Embryonic facial prominence (tissue), 1 donor: ENCODE measurements at regions not wholly inside any gene's neighbourhood (a gene's known extent, or its start where the extent isn't known, plus 50 kb on each side); places are given as distances from the start of the nearest gene placed in this dataset.

ENCODE experiments used
- DNase-seq: peaks from one replicate; pipeline ENCODE4 v3.0.0-alpha.2; 2016; ENCODE audit errors: extremely low spot score

DNA sequence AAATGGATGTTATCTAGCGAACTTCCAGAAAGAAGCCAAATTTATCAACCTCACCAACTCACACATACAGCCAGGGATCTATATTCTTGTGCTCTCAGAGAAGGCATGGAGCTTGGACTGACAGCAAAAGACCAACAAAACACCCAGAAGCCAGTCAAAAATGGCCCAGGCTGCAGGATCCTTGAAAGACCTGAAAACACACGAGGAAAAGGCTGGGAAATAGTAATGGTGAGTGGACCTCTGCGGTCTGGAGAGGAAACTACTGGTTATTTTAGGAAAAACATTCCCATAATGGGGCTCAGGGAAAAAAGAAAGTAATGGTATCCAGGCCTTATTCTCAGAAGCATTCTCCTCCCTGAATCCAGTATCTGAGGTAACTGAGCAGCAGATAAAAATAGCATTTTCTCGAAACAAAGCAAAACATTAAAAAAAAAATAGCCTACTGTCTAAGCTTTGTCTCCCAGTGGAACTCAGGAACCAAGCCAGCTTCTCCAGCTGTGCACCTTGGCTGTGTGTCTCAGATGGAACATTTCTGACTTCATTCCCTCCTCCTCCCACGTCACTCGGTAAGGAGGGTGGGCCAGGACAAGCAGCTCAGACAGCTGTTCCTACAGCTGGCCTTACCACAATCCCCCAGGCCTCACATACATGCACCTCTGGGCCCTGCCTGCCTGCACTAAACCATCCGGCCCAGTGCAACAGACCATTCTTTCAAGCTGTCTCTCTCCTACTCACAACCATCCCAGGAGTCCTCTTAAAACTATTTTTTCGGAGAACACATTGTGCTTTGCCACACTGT is 249.9 kb downstream of the DAD1 start:
- DNase-seq, result peak; percentile 22

DNA sequence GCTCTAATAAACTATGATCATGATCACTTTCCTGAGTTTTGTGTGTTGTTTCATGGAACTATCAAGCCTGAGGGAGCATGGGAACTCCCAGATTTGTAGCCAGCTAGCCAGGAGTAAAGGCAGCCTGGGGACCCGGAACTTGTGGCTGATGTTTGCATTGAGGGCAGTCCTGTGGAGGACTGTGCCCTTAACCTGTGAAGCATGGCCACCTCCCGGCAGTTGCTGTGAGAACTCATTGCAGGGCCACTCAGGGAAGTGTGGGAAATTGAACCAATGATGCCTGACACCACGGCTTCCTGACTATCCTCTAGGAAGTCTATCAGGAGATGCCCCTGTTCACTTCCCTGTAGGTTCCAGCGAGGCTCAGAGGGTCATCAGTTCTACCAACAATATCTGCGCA is 250.6 kb downstream of the DAD1 start:
- no peak for DNase-seq

DNA sequence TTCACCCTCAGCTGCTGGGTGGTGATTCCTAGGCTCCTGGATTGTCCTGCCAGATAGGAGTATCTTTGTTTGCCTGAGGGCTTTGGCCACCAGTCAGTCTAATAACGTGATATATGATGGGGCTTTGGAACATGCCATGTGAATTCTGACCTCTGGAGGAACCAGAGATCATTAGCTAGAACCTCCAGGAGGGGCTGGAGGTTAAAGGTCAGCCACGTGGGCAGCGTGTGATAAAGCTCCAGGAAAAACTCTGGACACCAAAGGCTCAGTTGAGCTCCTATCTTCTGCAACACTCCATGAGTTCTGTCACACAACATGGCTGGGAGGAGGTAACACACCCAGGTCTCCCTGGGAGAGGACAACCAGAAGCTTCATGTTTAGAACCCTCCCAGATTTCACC is 251.1 kb downstream of the DAD1 start:
- no peak for DNase-seq

DNA sequence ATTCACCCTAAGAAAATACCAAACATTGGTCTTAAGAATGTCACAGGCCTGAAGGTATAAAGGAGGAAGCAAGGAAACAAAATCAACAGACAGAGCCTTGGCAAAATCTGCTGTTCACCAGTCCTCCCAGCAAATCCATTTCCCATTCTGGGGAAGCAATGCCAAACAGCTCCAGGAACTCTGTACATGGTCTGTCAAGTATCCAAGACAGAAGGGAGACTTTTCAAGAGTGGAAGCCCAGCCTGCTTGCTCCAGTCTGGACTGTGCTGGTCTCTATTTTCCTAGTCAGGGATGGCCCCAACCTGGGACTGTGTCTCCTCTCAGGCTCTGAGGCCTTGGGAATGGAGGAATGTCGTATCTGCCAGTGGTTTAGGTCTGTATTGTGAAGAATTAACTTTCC is 251.5 kb downstream of the DAD1 start:
- DNase-seq, result no peak

DNA sequence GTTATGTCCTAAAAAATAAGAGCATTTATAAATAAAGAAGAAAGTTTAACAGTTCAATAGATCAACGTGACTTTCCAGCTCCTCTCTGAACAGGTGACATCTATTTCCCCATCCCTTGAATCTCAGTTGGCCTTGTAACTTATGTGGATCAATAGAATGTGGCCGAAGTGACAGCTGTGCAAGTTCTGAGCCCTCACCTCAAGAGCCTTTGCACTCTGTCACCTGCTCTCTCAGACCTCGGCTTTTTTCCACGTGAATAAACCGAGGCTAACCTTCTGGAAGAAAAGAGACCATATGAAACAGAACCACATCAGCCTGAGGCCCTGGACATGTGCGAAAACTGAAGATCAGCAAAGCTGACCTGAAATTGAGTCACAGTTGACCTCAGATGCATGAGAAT is 253.0 kb downstream of the DAD1 start:
- DNase-seq, result no peak

DNA sequence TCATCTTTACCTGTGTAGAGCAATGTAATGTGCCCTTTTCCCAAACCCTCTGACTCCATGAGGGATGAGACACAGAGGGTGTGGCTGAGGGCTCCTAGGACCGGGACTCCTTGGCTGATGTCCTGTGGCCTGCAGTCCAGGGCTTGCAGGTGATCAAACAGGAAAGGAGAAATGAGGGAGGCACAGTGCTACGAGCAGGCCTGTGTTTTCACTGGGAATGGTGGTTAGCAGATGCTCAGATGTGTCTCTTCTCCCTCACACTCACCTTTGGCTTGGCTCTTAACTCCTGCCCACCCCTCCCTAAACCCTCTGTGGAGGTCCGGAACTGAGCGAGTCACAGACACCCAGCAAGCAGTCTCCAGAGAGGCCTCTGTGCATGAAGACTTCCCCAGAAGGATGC is 254.4 kb downstream of the DAD1 start:
- DNase-seq, result no peak

DNA sequence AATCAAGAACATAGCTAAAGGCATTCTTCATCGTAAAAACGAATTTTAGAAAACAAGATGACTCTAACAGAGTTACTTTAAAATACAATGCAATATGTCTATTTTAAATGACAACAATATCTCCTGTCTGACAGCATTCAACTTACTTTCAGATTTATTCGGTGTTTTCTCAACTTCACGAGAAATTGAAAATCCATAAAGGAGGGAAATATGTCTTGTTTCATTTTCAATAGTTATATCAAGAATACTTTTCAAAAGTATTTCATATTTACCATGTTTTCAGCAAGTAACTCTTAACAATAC is 254.8 kb downstream of the DAD1 start:
- no peak for DNase-seq

DNA sequence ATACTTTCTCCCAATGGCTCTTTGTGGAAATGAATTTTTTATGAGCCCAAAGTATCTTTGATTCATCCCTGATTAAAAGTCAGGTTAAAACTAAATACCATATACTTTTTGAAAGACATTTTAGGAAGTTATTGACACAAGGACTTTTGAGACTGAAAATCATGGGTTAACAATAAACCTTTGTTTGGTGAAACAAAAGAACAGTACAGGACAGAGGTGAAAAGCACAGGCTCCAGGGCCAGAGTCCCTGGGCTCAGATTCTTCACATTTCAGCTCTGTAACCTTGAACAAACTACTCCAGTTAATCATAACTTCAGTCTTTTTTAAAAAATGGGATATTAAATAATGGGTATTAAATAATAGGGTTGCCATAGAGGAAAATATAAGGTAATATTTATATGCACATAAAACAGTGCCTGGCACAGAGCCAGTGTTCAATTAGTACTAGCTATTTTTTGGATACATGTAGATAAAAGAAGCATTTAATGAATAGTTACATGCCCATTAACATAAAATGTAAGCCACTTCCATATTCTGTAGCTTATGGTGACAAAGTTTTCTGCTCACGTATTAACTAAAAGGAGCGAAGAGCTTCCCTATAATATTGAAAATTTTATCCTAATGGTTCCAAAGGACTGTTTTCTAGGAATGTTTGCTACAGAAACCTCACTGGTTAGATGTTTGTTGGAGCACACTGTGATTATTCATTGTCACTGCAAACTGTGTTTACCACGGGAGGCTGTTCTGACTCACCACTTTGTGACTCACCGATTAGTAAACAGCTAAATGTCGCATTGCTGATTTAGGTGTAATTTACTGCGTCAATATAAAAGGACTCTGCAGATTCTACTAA is 255.4 kb downstream of the DAD1 start:
- no peak for DNase-seq

DNA sequence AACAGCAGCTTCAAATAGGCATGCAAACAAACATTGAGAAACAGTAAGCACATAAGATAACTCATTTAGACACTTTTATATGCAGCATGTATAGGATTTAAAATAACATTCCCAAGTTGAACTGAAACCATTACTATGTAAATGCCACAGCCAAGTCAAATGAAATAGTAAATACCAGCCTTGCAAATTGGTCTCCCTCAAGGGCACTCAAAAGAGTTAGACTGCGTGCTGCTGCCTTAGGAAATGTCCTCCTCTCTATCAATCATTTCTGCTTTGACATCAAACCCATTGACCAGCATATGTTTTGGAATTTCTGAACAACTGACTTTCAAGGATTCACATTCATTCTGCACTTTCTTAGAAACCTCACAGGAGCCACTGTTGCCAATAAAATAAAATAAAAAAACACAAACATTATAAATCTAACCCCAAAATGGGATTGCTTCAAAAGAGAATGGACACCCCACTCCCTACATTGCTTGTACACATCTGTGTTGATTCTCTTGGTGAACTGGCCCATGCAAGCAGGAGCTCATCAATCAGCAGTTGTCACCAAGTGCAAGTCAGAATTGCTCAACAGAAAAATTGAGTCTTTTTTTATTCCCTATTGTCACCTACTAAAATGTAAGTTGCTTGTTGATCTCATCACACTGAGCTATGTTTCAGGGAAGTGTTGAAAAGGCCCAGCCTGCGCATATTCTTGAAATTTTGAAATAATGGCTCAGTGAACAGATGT is 256.2 kb downstream of the DAD1 start:
- DNase-seq, result no peak

DNA sequence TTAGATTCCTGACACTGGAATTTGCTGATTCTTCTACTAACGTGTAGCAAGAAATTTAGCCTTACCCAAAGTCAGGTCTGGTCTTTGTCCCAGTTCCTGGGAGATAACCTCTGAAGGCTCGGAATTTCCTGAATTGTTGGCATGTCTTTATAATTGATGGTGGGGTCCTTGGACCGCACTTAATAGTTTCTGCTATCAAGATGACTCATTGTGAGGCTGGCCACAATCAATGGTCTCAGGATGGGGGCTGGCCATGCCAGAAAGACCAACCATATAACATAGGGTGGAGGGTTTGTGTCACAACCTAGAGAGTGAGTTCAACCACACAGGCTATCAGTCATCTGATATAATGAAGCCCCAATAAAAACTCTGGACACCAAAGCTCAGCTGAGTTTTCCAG is 259.7 kb downstream of the DAD1 start:
- DNase-seq, result no peak

DNA sequence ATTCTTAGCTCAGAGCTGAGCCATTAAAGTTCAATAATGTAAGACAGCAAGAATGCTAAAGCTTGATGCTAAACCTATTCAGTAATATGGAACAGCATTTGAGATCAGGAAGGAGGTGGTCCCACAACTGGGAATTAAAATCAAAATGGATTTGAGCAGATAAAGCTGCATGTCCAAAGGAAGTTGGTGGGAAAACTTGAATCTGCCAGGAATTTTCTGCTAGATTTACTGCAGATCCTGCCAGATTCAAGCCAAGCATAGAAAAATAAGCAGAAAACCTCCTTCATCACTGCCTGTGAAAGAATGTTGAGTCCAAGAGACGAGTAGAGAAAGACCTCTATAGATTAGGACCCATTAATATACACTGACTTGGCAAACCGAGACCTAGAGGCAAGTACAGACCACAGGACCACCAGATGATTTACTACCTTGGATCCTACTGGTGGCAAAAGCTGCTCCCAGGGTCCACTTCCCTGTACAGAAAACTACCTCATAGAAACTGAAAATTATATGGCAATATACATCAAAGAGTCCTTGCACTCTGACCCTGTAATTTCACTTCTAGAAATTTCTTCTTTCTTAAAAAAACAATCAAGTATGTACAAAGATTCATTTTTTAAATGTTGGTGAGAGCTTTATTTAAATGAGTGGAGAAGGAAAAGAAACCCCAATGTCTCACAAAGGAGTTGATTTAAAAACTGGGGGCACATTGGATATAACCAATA is 263.2 kb downstream of the DAD1 start:
- DNase-seq, result no peak

DNA sequence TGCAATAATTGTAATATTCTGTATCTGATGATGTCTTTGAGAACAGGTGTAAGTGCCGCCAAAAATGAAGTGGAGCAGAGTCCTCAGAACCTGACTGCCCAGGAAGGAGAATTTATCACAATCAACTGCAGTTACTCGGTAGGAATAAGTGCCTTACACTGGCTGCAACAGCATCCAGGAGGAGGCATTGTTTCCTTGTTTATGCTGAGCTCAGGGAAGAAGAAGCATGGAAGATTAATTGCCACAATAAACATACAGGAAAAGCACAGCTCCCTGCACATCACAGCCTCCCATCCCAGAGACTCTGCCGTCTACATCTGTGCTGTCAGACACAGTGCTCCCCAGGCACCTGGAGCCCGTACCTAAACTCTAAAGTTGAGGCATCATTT is 268.7 kb downstream of the DAD1 start:
- no peak for DNase-seq

DNA sequence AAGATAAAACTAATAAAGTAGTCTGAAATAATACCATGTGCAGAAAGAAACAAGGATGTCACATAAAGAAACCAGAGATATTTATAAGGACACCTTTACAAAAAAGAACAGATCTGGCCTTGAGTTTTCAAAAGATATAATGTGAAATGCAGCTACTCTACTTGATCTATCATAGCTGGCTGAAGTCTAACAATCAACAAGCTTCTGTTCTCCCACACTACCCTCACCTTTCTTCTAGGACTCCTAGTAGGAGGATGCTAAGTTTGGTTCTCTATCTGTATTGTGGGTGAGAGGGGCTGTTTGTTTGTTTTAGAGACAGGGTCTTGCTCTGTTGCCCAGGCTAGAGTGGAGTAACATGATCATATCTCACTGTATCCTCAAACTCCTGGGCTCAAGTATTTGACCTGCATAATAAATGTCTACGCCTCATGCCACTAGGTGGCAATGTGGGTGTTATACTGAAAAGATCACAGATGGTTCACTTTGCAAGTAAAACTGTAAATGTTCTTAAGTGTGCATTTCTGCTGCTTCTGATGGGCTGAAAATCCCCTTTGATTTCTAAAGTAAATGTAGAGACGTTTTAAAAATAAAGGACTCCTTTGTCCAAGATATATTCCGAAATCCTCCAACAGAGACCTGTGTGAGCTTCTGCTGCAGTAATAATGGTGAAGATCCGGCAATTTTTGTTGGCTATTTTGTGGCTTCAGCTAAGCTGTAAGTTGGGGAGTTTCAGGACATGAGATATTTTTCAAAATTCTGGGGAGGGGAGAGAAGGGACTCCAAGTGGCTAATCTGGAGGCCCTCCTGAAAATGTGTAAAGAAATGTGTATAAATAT is 269.3 kb downstream of the DAD1 start:
- no peak for DNase-seq

DNA sequence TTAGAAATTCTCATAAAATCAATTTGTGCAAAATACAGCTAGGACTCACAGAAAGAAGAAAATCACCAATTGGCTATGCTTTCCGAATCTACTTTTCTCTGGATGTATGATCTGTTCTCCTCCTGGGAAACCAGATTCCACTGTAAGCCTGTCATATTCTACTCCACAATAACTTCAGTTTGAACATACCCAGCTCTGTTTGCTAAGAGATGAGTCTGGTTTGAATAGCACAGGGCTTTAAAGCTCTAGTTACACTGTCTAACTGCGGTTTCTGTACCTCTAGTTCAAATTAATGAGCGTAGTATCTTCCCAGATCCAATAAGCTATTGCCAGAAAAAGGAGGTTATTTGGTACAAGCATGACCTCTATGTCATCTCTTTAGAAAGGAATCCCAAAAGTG is 270.1 kb downstream of the DAD1 start:
- DNase-seq, result no peak

DNA sequence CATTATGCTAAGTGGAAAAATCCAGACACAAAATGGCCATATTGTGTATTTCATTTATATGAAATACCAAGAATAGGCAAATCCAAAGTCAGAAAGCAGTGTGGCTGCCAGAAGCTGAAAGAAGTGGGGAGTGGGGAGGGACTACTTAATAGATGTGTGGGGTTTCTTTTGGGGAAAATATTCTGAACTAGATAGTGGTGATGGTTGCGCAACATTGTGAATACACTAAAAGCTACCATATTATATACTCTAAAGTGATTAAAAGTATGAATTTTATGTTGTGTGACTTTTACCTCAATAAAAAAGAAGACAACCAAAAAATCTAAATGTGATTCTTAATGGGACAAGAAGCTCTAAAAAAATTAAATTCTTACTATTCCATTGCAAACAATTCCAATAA is 272.6 kb downstream of the DAD1 start:
- no peak for DNase-seq

DNA sequence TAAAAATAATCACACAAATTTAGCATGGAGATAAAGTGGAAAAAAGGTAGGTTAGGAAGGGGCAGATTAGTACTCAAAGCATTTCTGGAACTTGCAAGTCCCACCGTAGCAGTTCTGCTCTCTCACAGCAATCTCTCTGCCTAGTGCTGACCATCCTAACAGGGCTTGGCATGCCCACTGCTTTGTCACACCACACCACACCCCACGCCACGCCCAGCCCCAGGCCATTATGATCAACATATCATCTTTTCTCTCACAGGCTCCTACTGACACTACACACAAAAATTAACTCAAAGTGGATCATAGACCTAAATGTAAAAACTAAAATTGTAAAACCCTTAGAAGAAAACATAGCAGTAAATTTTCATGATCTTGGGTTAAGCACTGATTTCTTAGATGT is 273.7 kb downstream of the DAD1 start:
- DNase-seq, result no peak

DNA sequence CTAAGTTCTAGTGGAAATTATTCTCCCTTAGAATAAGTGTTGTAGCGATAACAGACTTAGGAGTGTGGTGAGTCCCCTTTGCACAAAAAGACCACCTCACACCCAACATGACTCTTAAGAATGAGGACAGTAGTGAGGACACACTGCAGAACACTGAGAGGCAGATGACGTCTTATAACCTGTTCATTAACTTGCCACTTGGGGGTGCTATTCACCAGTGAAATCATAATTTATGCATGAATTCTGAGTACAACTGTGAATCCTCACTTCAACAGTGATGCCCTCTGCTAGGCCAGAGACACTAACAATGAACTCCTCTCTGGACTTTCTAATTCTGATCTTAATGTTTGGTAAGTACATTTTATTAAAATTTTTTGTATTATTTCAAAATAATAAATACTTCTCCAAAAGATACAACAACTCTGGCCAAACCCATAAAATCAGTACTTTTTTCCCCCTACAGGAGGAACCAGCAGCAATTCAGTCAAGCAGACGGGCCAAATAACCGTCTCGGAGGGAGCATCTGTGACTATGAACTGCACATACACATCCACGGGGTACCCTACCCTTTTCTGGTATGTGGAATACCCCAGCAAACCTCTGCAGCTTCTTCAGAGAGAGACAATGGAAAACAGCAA is 274.7 kb downstream of the DAD1 start:
- no peak for DNase-seq

DNA sequence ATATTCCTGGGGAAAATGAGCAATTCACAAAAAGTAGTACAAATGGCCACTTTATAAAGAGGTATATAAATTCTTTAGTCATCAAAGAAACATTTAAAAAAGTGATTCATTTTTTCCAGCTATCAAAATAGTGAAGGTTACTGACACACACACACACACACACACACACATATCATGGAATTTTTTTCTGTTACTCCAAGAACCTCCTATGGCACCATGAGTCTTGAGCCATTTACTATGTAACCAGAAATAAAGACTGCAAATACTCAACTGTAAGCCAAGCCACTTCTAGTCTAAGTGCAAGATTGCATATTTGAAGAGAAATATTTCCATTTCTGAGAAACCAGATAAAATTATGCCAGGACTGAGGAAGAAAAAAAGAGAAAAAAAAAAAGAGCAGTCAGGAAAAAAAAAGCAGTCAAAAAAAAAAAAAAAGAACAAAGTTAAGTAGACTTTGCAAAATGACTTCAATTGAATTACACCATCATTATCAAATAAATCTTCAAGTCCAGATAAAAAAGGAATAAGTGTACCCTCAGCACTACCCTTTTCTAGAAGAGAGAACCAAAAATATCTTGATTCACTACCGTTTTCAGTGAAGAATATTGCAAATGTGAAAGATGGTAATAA is 275.7 kb downstream of the DAD1 start:
- no peak for DNase-seq

DNA sequence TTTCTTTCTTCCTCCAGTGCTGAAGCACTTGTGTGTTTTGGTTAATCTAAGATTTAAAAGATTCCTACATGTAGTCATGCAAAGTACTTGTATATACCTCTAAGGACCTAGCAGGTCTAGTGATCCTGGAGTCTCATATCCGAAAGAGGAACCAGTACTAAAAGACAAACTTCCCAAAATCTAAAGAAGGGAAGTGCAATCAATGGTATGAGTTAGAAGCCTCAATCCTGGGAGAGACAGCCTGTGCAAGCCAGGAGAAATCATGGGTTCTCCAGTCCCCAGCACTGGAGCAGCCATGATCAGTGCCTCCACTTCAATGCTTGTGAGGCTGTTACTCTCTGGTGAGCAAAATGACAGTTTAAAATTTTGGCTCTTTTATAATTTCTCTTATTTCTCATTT is 277.4 kb downstream of the DAD1 start:
- DNase-seq, result no peak

DNA sequence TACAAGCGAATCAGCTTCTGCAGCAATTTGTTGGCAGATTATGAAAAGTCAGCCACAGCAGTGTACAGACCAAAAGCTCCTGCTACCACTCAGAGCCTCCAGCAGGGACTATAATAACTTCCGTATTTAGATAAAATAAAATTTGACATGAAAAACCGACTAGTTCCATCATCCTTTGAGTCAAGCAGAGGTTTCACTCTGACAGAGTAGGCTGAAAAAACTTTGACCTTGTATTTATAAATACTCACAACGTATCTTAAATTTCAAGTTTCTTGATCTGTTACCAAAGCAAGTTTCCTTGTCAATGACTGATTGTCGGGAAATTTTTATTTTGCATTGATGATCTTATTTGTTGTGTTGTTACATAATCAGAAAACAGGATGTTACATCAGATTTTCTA is 283.4 kb downstream of the DAD1 start:
- no peak for DNase-seq
